ES-I3 (cell line): ENCODE measurements at regions not wholly inside any gene's neighbourhood (a gene's known extent, or its start where the extent isn't known, plus 50 kb on each side); places are given as distances from the start of the nearest gene placed in this dataset.

Experiments used
- H3K36me3 ChIP-seq: 2 replicates; pipeline ENCODE4 v1.6.1; 2013; ENCODE audit warnings: mild to moderate bottlenecking, low read length, control low read depth, moderate library complexity; ENCODE audit not compliant: insufficient read depth
- H3K4me1 ChIP-seq: 2 replicates; pipeline ENCODE4 v1.6.1; 2013; ENCODE audit warnings: mild to moderate bottlenecking, control low read depth, low read length; ENCODE audit not compliant: insufficient read depth
- H3K9ac ChIP-seq: 2 replicates; pipeline ENCODE4 v1.6.1; 2013; ENCODE audit warnings: low read depth, mild to moderate bottlenecking, low read length, moderate library complexity
- H3K9me3 ChIP-seq: 2 replicates; pipeline ENCODE4 v1.6.1; 2013; ENCODE audit warnings: mild to moderate bottlenecking, low read length, moderate library complexity; ENCODE audit not compliant: control insufficient read depth, insufficient read depth

DNA sequence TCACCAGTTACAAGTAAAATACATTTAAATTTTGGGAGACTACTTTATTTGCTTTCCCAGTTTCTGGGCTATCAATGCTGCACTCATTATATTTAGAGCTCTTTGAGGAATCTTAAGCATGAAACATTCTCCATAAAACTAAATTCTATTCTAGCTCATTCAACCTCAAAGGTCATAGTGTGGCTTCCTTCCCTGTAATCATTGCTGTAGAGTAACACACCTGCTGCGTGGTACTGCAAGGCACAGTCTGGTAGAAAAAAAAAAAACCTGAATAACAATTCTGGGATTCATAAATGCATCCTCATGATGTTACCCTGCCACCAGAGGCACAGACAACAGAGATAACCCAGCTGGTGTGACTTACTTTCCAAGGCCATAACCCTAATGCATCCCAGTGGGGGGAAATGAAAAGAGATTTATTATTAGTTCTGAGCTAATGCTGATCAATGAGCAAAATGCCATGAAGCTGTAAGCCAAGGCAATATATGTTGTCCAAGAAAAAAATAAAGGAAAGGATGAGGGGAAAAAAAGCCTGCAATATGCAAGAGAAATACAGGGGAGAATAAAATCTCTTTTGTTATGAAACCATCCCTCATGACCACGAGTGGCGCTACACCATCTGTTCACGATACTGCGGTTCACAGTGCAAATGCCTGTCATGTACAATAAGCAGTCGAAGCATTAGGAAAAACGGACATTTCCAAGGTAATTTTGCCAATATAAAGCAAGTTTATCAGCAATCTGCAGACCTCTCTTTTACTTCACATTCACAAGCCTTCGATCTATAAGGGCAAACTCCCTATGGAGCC lies 1481.6 kb upstream of the PIK3C3 start:
- no peaks in the 10 kb centered on the region for H3K4me1 ChIP-seq
- no peaks in the 10 kb centered on the region for H3K36me3 ChIP-seq
- no peaks in the 10 kb centered on the region for H3K9me3 ChIP-seq
- H3K9ac ChIP-seq: no peak overlapping the region

DNA sequence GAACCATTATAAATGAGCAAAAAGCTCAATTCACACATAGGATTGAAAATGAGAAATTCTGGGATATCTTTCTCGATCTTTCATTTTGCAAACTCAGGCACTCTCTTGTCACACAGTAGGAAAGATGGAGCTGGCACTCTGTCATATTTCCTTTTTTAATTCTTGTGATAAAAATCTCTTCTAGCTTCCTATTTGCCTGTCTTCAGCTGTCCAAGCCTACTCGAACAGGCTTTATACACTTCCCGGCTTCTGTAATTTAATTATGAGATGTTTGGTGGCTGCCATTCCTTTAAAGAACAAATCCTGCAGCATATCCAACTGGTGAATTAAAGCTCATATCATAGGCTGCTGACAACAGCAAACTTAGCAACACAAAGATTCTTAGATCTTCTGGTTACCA lies 1484.3 kb upstream of the PIK3C3 start:
- Histone ChIP-seq H3K9me3 (no peaks in the 10 kb centered on the region), H3K9ac (no peak overlapping the region), H3K4me1 (no peaks in the 10 kb centered on the region), H3K36me3 (no peaks in the 10 kb centered on the region)

DNA sequence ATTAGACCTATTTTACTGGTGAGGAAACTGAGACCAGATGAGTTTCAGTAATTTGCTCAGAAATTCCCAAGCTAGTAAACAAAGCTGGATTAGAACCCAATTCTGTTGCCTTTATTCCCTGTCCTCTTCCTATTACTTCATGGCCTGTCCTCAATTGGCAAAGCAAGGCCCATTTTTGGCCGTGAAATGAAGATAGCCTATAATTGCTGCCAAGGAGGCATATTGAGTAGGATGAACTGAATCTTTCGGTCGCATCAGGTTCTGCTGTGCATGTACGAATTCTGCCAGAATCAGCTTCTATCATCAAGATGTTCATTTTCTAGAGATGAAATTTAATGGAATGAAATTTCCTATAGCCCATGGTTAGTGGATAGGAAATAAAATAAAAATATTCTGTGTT lies 1485.2 kb upstream of the PIK3C3 start:
- no peaks in the 10 kb centered on the region for H3K4me1 ChIP-seq
- H3K9ac ChIP-seq: no peak overlapping the region
- H3K36me3 ChIP-seq: no peaks in the 10 kb centered on the region
- H3K9me3 ChIP-seq: no peaks in the 10 kb centered on the region

DNA sequence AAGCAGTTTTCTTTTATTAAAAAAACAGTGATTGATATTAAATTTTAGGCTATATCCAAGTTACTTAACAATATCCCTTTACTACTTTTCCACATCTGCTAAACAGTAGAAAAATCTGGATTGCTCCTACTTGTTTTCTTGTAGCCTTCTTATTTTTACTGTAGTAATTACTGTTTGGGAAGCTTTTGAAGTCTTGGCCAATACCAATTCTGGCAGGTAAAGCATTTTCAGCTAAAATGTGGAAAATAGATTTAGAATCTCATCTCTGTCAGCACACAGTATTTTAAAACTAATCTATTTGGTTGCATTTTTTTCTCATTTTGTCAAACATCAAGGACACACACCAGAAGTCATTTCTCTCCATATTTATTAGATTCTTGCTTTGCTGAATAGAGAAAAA lies 1485.7 kb upstream of the PIK3C3 start:
- H3K9me3 ChIP-seq: no peaks in the 10 kb centered on the region
- H3K36me3 ChIP-seq: no peaks in the 10 kb centered on the region
- H3K9ac ChIP-seq: no peak overlapping the region
- H3K4me1 ChIP-seq: no peaks in the 10 kb centered on the region

DNA sequence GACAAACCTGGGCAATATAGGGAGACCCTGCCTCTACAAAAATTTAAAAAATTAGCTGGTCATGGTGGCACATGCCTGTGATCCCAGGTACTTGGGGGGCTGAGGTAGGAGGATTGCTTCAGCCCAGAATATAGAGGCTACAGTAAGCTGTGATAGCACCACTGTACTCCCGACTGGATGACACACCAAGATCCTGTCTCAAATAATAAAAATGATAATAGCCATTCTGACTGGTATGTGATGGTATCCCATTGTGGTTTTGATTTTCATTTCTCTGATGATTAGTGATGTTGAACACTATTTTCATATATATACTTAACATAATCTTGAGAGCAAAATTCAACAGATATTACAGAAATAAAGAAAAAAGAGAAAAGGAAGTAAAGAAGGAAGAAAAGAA lies 1491.0 kb upstream of the PIK3C3 start:
- Histone ChIP-seq H3K9me3 (no peaks in the 10 kb centered on the region), H3K9ac (no peak overlapping the region), H3K4me1 (no peaks in the 10 kb centered on the region), H3K36me3 (no peaks in the 10 kb centered on the region)

DNA sequence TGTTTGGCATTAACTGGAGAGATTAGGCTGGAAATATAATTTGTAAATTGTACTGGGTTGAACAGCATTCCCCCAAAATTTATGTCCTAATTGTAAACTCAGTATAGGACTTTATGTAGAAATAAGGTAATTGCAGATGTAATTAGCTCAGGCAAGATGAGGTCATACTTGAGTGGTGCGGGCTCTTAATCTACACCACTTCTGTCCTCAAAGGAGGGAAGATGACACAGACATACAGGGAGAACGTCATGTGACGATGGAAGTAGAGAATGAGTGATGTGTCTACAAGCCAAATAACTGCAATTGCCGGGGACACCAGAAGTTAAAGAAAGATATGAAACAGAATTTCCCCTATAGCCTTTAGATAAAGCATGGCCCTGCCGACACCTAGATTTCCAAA lies 1501.1 kb upstream of the PIK3C3 start:
- Histone ChIP-seq H3K9me3 (no peaks in the 10 kb centered on the region), H3K4me1 (no peaks in the 10 kb centered on the region), H3K36me3 (no peaks in the 10 kb centered on the region), H3K9ac (no peak overlapping the region)

DNA sequence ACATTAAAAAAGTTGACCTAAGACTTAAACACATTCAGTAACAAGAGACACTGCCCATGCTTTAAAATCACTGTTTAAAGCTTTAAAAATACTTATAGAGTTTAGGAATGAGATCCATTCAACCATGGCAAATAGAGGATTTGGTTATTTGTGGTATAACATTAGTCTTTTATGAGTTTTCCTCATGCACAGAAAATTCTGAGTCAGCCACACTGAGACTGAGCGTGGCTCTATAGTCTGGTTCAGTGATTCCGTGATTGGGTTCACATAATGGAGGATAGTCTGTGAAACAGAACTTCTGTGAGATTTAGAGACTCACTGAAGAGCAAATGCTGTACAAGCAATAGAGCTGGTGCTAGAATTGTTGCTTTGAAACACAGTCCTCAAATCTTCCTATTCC lies 1502.4 kb upstream of the PIK3C3 start:
- Histone ChIP-seq H3K4me1 (no peaks in the 10 kb centered on the region; the same call in 1 of the 2 replicates), H3K9ac (no peak overlapping the region), H3K9me3 (no peaks in the 10 kb centered on the region), H3K36me3 (no peaks in the 10 kb centered on the region)

DNA sequence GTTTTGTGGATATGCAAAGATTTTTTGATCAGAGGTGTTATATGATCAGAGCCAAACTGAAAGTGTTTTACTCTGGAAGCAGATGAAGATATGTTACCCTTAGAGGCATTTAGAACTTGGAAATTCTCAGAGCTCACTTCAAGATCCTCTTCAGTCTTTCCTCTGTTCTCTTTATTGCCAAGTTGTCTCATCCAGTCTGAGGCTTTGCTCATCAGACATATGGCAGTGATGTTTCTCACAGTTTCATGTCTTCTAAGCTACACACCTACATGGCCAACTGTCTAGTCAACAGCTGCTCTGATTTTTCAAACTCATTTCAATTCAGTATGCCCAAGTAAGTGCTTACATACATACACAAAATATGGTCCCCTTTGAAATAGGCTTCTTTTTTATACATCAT lies 1504.3 kb upstream of the PIK3C3 start:
- Histone ChIP-seq H3K9ac (no peak overlapping the region), H3K9me3 (no peaks in the 10 kb centered on the region), H3K36me3 (no peaks in the 10 kb centered on the region), H3K4me1 (no peaks in the 10 kb centered on the region; the same call in 1 of the 2 replicates)

DNA sequence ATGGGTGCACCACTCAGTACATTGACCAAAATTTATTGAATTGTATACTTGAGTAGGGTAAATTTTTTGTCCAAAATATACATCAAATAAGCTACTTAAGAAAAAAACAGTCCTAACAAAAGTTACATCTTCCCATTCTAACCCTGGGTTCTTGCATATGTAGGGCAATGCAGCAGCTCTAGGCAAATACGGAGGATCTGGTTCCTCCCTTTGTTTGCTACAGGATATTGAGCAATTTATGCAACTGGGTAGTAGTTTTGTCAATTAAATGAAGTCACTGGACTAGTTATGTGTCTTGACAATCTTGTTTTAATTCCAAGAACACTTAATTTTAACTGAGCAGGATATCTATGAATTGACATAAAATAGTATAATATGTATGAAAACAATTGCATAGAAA lies 1507.2 kb upstream of the PIK3C3 start:
- Histone ChIP-seq H3K4me1 (no peaks in the 10 kb centered on the region; the same call in 1 of the 2 replicates), H3K9ac (no peak overlapping the region), H3K9me3 (no peaks in the 10 kb centered on the region), H3K36me3 (no peaks in the 10 kb centered on the region)

DNA sequence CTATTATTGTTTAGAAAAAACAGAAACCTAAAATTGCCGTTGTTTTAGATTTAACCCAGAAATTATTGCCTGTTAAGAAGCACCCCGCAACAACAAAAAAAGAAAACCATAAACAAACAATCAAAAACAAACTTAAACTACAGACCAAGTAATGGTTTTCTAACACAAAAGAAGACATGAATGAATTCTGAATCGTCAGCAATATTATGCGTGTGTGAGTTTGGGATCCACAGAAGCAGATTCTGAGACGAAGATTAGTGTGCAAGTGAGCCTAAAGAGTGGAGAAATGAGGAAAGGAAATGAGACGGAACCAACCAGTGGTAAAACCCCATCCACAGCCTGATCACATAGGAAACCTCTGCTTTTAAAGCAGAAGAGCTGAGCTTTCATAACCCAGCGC lies 1514.9 kb upstream of the PIK3C3 start:
- H3K4me1 ChIP-seq: no peaks in the 10 kb centered on the region
- no peaks in the 10 kb centered on the region for H3K9me3 ChIP-seq
- no peak overlapping the region for H3K9ac ChIP-seq
- no peaks in the 10 kb centered on the region for H3K36me3 ChIP-seq

DNA sequence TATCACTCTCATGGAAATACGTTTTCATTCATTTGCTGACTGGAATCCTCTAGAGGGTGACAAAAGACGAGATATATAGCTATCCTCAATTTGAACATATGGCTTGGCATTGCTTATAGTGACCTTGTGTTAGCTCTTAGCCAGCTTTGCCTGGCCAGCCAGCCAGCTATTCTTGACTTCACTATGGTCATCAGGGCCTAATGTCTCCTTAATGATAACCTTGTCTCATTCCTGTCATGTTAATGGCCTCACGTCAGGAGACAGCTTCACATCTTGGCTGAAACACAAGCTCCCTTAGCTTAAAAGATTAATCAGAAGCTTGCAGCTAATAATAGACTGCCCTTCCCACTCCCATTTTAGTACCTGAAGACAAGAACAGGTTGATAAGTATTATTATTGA lies 1517.5 kb upstream of the PIK3C3 start:
- H3K9me3 ChIP-seq: no peaks in the 10 kb centered on the region
- H3K4me1 ChIP-seq: no peaks in the 10 kb centered on the region
- H3K9ac ChIP-seq: no peak overlapping the region
- no peaks in the 10 kb centered on the region for H3K36me3 ChIP-seq

DNA sequence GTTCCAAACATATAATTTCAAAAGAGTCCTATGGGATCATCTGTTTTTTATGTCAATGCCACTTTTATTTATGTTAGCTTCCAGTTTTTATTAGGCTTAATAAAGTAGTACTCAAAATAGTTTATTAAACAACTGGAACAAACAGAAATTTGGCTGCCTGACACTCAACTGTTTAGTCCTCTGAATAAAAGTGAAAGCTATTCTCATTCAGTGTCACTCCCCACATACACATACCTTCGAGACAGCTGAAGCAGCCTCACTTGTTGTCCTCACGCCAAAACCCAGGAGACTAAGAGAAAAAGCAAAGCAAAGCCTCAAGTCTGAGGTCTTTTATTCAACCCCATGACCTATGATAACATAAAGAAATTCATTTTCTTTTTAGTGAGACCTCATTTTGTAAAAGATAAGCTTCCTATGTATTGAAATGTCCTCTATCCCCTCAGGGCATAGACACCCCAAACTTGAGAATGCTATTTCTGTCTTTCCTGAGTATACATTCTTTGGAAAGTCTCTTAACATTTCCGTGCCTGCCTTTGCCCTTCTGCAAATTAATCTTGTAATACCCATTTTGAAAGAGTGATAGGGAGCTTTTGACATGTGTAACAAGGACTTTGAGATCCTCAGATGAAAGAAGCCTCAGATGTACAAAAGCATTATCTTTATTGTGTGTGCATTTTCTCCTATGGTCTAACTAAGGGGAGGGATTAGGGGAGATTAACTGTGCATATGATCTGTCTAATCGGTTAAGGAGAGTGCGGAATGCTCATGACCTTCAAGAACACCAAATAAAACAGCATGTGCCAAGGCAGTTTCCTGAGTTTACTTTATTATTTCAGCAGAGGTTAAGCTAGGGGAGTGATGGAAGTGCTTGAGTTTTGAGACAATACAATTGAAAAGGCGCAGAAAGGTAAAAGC lies 1523.7 kb upstream of the PIK3C3 start:
- no peaks in the 10 kb centered on the region for H3K4me1 ChIP-seq
- no peak overlapping the region for H3K9ac ChIP-seq
- no peaks in the 10 kb centered on the region for H3K9me3 ChIP-seq
- H3K36me3 ChIP-seq: no peaks in the 10 kb centered on the region

DNA sequence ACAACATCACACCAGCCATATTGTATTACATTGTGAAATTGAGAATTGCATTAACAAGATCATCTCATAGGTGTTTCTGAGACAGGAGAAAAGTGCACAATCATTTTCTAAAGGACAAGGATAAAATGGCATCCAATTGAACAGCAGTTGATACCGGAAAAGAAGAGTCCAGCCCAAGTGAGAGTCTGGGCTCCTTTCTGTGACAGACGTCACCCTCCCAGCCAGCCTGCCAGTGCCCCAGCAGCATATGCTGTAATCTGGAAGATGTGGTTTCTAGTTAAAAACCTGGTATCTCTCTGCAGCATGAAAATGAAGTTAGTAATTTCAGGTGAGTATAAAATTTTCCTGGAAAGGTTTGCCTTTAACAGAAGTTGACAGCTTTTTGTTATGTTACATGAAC lies 1531.7 kb upstream of the PIK3C3 start:
- H3K4me1 ChIP-seq: no peaks in the 10 kb centered on the region
- no peak overlapping the region for H3K9ac ChIP-seq
- no peaks in the 10 kb centered on the region for H3K9me3 ChIP-seq
- no peaks in the 10 kb centered on the region for H3K36me3 ChIP-seq

DNA sequence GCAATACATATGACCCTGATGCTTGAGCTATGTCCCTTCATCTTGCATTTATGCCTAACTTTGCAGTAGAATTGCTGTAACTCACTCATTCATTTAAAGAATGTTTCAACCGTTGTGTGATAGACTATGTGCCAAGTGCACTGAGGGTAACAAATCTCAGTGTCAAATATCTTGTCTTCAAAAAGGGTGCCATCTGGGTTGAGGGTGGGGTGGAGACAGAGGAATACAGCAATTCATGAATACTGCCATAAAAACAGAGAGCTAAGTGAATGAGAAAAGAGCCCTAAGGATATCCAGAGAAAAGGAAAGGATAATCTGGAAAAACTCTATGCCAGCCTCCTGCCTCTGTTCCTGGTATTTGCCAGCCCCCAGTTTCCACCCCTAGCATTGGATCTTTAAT lies 1534.4 kb upstream of the PIK3C3 start:
- Histone ChIP-seq H3K36me3 (no peaks in the 10 kb centered on the region), H3K9ac (no peak overlapping the region), H3K9me3 (no peaks in the 10 kb centered on the region; the same call in 1 of the 2 replicates), H3K4me1 (no peaks in the 10 kb centered on the region)

DNA sequence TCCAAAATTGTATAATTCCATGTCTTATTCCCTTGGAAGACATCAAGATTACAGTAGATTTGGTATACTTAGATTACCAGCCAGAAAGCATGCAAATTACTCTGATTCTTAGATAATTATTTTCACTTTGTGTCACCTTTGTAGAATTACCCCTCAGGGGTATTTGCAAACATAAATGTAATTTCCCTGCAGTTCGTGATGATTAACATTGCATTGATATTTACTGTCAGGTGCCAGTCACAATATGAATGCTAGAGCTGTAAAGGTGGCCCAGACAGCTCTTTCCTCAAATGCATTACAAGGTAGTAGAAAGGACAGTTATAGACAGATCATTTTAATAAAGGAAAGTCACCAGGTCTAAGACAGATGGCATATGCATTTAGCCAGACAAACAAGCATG lies 1537.5 kb upstream of the PIK3C3 start:
- H3K36me3 ChIP-seq: no peaks in the 10 kb centered on the region
- H3K4me1 ChIP-seq: no peaks in the 10 kb centered on the region
- H3K9ac ChIP-seq: no peak overlapping the region
- no peaks in the 10 kb centered on the region; the same call in 1 of the 2 replicates for H3K9me3 ChIP-seq
